NCI-H1092 (cell line): ENCODE measurements at regions not wholly inside any gene's neighbourhood (a gene's known extent, or its start where the extent isn't known, plus 50 kb on each side); places are given as distances from the start of the nearest gene placed in this dataset.

Experiments
- DNase-seq: peaks from one replicate; lab custom pipeline; 2025; lab: John Stamatoyannopoulos, UW

GRCh38 chrX:10021461-10022272 lies 54.5 kb downstream of the CLDN34 start:
- DNase-seq, result no peak

GRCh38 chrX:10022273-10022541 lies 55.0 kb downstream of the CLDN34 start:
- DNase-seq, result no peak

GRCh38 chrX:10022580-10023245 lies 55.6 kb downstream of the CLDN34 start:
- no peak for DNase-seq

- DNase-seq, result no peak
These were observed 56.7 kb downstream of the CLDN34 start for GRCh38 chrX:10023821-10024220.

- DNase-seq, result no peak
These were observed 58.8 kb downstream of the CLDN34 start for GRCh38 chrX:10025742-10026493.

DNA sequence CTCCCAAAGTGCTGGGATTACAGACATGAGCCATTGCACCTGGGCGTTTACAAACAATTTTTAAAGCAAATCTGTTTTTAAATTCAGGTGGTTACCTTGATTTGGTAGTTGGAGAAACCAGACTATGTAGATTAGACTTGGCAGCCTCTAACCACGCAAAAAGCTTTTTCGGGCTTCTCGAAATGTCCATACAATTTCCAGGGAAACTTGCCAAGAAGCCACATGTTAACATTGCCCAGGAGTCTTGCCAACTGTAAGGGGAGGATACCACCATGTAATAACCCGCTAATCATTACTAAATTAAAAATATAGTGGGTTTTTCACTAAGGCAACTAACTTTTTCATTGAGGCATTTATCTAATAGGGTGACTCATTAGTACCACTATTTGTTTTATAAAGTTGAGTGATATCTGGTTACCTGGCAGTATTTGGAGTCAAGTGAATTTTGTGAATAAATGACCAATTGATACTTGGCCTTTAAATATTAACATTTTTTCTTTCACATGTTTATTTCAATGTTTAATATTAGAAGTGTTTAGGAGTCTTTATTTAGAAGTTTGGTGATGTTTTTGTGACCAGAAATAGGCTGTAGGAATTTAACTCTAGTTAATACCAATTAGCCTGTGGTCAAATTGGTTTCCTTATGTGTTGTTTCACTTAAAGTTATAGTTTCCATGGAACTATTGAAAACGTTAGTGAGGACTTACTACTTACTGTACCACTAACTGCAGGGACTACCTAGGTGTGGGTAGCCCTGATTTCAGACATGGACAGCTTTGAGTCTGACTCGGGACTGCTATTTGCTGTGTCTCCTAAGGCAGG lies 61.3 kb downstream of the CLDN34 start:
- DNase-seq, result no peak

GRCh38 chrX:10030570-10030969 lies 63.4 kb downstream of the CLDN34 start:
- no peak for DNase-seq

DNA sequence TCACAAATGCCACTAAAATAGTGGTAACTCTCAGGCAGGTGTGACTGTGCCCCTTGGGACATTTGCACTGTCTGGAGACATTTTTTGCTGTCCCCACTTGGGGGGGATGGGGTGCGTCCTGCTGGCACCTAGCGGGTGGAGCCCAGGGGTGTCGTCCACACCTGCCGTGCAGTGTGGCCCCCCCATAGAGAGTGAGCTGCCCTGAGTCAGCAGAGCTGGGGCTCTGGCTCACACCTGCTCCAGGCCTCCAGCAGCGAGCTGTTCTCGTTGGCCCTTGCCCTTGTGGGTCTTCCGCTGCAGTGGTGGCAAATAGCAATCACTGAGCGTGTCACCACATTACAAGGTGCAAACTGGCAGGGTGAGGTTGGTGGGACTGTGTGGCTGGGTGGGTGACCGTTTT lies 64.6 kb downstream of the CLDN34 start:
- DNase-seq, result no peak

- DNase-seq, result no peak
These were observed 65.0 kb downstream of the CLDN34 start for GRCh38 chrX:10032147-10032546.

DNA sequence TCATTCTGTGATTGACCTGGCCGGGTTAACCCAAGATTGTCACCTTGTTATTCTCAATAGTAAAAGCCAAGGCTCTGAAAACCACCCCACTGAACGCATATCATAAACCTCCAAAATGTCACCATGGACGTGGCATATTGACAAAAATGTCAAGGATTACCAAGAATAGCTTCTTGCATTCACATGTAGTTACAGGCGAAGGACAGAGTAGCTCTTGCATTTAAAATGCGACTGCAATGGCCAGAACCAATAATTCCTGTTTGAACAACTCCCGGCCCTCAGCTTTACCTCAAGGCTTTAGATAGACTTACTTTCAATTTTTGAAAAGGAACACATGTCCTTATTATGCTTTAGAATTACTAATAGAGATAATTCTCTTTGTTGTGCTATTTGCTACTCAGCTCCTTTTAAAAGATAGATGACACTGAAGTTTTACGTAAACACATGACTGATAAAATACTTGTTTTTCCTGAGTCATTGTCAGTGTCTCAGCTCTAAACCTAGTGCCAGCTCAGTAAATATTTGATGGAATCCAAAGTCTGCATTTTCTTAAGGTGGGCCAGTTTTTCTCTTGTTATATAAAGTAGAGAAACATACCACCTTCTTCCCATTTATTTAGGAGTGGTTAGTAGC lies 66.3 kb downstream of the CLDN34 start:
- DNase-seq, result no peak

DNA sequence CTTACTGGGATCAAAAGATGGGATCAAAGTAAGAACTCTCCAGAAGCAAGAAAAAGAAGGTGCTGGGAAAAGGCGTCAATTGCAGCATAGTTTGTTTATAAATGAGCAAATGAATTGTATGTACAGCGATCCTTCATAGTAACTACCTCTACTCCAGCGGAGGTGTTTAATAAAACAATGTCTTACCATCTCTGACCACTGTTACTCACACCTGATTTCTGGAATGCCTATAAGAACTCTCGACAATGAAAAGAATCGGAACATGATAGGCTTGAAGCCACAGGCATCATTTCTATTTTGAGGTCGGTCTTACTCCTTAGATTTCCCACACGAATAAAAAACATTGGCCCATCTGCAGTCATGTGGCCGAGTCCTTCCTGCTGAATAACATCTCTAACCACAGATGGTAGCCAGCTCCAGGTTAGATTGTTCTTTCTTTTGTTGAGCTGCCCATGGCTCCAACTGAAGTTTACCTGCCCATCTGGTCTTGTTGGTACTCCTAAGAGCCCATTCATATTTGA lies 67.6 kb downstream of the CLDN34 start:
- no peak for DNase-seq

- no peak for DNase-seq
These were observed 71.4 kb downstream of the CLDN34 start for GRCh38 chrX:10038585-10038984.

GRCh38 chrX:10039821-10040793 lies 72.9 kb downstream of the CLDN34 start:
- DNase-seq, result no peak

- DNase-seq, result no peak
These were observed 73.8 kb downstream of the CLDN34 start for GRCh38 chrX:10040961-10041360.

GRCh38 chrX:10041383-10041782 lies 74.2 kb downstream of the CLDN34 start:
- no peak for DNase-seq

GRCh38 chrX:10042055-10042454 lies 74.9 kb downstream of the CLDN34 start:
- no peak for DNase-seq

- no peak for DNase-seq
These were observed 76.2 kb downstream of the CLDN34 start for GRCh38 chrX:10043386-10043785.

DNA sequence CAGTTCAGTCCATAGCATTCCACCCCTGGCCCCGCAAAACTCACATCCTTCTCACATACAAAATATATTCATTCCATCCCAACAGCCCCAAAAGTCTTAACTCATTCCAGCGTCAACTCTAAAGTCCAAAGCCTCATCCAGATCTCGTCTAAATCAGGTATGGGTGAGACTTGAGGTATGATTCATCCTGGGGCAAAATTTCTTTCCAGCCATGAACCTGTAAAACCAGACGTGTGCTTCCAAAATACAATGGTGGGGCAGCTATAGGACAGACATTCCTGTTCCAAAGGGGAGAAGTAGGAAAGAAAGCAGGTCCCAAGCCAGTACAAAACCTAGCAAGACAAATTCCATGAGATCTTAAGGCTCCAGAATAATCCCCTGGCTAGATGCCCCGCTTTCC lies 76.9 kb downstream of the CLDN34 start:
- no peak for DNase-seq

- DNase-seq, result no peak
These were observed 78.3 kb downstream of the CLDN34 start for GRCh38 chrX:10045327-10046000.

GRCh38 chrX:10047133-10047532 lies 80.0 kb downstream of the CLDN34 start:
- no peak for DNase-seq
